Keratinocyte (primary cell): ENCODE measurements at regions not wholly inside any gene's neighbourhood (a gene's known extent, or its start where the extent isn't known, plus 50 kb on each side); places are given as distances from the start of the nearest gene placed in this dataset.

Experiments used
- DNase-seq: peaks from one replicate; pipeline ENCODE4 v3.0.0-alpha.2; 2011; ENCODE audit warnings: low read depth, missing footprints, low spot score
- FAIRE-seq: peaks from 2 replicates; lab custom pipeline; 2011; peaks lifted over from hg19 to GRCh38; lab: Jason Lieb, UNC
- H2AFZ ChIP-seq: 2 replicates; pipeline ENCODE4 v1.6.0; 2012; ENCODE audit warnings: low read length, control low read depth, inconsistent platforms; ENCODE audit not compliant: control insufficient read depth
- H3K27ac ChIP-seq: 2 replicates; pipeline ENCODE4 v1.5.1; 2011; ENCODE audit warnings: low read length; ENCODE audit not compliant: control insufficient read depth, insufficient read depth
- H3K27me3 ChIP-seq: 3 replicates; pipeline ENCODE4 v1.6.0; 2011; ENCODE audit warnings: low read length; ENCODE audit not compliant: control insufficient read depth, insufficient read depth; ENCODE audit errors: extremely low read depth
- H3K36me3 ChIP-seq, 2 experiments: 2 replicates in 1 of 2; 3 replicates in 1 of 2; pipeline ENCODE4 v1.5.1; 2011; ENCODE audit warnings: low read length in 2 of 2, mild to moderate bottlenecking in 1 of 2; ENCODE audit not compliant: control insufficient read depth in 2 of 2, insufficient read depth in 2 of 2; ENCODE audit errors: extremely low read depth in 1 of 2
- H3K4me1 ChIP-seq: 3 replicates; pipeline ENCODE4 v1.5.1; 2011; ENCODE audit warnings: low read length; ENCODE audit not compliant: control insufficient read depth, insufficient read depth; ENCODE audit errors: extremely low read depth
- H3K4me2 ChIP-seq: 3 replicates; pipeline ENCODE4 v1.6.0; 2011; ENCODE audit warnings: low read depth, low read length; ENCODE audit not compliant: control insufficient read depth, insufficient read depth; ENCODE audit errors: extremely low read depth
- H3K4me3 ChIP-seq, 3 experiments: fragments of 200-600 bp in 1 of 3; sonication (generic) in 1 of 3; 2 replicates in 2 of 3; 3 replicates in 1 of 3; pipeline ENCODE4 v1.5.1; 2011 to 2016; ENCODE audit warnings: low read length in 3 of 3, mild to moderate bottlenecking in 3 of 3, control low read depth in 2 of 3, inconsistent platforms in 1 of 3, low read depth in 1 of 3, mixed read lengths in 1 of 3, mixed run types in 1 of 3, moderate library complexity in 1 of 3; ENCODE audit not compliant: control insufficient read depth in 2 of 3, insufficient read depth in 2 of 3; ENCODE audit errors: extremely low read depth in 1 of 3
- H3K79me2 ChIP-seq: 2 replicates; pipeline ENCODE4 v1.6.0; 2012; ENCODE audit warnings: low read length; ENCODE audit not compliant: control insufficient read depth, insufficient read depth
- H3K9ac ChIP-seq: 3 replicates; pipeline ENCODE4 v1.6.0; 2011; ENCODE audit warnings: low read length; ENCODE audit not compliant: control insufficient read depth, insufficient read depth; ENCODE audit errors: extremely low read depth
- H3K9me1 ChIP-seq: 3 replicates; pipeline ENCODE4 v1.6.0; 2011; ENCODE audit warnings: low read length; ENCODE audit not compliant: control insufficient read depth, insufficient read depth; ENCODE audit errors: extremely low read depth
- H3K9me3 ChIP-seq: 2 replicates; pipeline ENCODE4 v1.5.1; 2012; ENCODE audit warnings: low read depth, low read length; ENCODE audit not compliant: control insufficient read depth
- H4K20me1 ChIP-seq: 3 replicates; pipeline ENCODE4 v1.6.0; 2011; ENCODE audit warnings: low read length; ENCODE audit not compliant: control insufficient read depth, insufficient read depth; ENCODE audit errors: extremely low read depth
- EZH2 ChIP-seq: IDR thresholded peaks from one replicate; pipeline ENCODE4 v1.6.1; 2012; ENCODE audit warnings: inconsistent platforms, mild to moderate bottlenecking, low read length, moderate library complexity
- dilution Hi-C: fragments of 300-500 bp; cut with MboI; formaldehyde crosslinking; loops from one replicate; pipeline ENCODE4 v1.7.0; 2020; ENCODE audit warnings: low sequenced_read_pairs; ENCODE audit not compliant: extremely low pct_ligation_motif_present
- TF ChIP-seq, protein P1 (sequence below), 3 experiments: IDR thresholded peaks in 1 of 3; conservative IDR thresholded peaks in 1 of 3; optimal IDR thresholded peaks in 1 of 3; 2 replicates in 2 of 3; 3 replicates in 1 of 3; pipeline versions ENCODE3 to v1.5.1; 2011; ENCODE audit warnings: low read length in 3 of 3, mild to moderate bottlenecking in 3 of 3, moderate library complexity in 2 of 3, control low read depth in 1 of 3, inconsistent platforms in 1 of 3; ENCODE audit not compliant: insufficient read depth in 2 of 3; ENCODE audit errors: extremely low read depth in 1 of 3

DNA sequence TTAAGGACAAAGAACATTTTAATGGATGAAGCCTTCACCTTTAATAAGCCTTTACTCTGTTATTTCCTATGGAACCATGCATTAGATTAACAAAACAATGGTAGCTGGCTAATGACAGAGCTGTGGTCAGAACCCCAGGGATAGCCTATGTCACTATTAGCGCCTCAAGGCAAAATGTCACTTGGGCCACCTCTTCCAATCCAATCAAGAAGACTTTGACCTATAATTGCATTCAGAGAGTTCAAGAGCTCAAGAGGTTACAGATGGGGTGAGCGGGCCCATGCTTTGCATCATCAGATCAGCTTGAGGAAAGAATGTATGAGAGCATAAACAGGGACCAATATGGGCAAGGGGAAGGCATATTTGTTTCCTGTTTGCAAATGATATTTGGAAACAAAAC, 425.1 kb downstream of the ARHGEF28 start:
- dilution Hi-C loops = no loop called here
- no peak overlapping the region for H3K27ac ChIP-seq
- TF ChIP-seq, protein P1, sequence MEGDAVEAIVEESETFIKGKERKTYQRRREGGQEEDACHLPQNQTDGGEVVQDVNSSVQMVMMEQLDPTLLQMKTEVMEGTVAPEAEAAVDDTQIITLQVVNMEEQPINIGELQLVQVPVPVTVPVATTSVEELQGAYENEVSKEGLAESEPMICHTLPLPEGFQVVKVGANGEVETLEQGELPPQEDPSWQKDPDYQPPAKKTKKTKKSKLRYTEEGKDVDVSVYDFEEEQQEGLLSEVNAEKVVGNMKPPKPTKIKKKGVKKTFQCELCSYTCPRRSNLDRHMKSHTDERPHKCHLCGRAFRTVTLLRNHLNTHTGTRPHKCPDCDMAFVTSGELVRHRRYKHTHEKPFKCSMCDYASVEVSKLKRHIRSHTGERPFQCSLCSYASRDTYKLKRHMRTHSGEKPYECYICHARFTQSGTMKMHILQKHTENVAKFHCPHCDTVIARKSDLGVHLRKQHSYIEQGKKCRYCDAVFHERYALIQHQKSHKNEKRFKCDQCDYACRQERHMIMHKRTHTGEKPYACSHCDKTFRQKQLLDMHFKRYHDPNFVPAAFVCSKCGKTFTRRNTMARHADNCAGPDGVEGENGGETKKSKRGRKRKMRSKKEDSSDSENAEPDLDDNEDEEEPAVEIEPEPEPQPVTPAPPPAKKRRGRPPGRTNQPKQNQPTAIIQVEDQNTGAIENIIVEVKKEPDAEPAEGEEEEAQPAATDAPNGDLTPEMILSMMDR (optimal IDR thresholded peaks at IDR 0.05 in 1 of 3, IDR thresholded peaks at IDR 0.05 in 1 of 3, conservative IDR thresholded peaks at IDR 0.05 in 1 of 3; ENCODE audit: extremely low read depth in 1 of 3, insufficient read depth in 2 of 3, low read length in 3 of 3) = no peak
- no peak for TF ChIP-seq EZH2
- no peaks in the 10 kb centered on the region for H4K20me1 ChIP-seq
- peaks cover 10% of the 10 kb centered on the region for H3K4me1 ChIP-seq
- no peaks in the 10 kb centered on the region for H3K36me3 ChIP-seq
- no peak overlapping the region for H2AFZ ChIP-seq
- FAIRE-seq (no peak), DNase-seq (no peak)
- no peaks in the 10 kb centered on the region for H3K9me1 ChIP-seq
- H3K79me2 ChIP-seq = no peaks in the 10 kb centered on the region
- H3K4me2 ChIP-seq = no peak overlapping the region
- no peak overlapping the region for H3K4me3 ChIP-seq
- no peaks in the 10 kb centered on the region for H3K27me3 ChIP-seq
- H3K9me3 ChIP-seq = no peaks in the 10 kb centered on the region
- no peak overlapping the region for H3K9ac ChIP-seq

DNA sequence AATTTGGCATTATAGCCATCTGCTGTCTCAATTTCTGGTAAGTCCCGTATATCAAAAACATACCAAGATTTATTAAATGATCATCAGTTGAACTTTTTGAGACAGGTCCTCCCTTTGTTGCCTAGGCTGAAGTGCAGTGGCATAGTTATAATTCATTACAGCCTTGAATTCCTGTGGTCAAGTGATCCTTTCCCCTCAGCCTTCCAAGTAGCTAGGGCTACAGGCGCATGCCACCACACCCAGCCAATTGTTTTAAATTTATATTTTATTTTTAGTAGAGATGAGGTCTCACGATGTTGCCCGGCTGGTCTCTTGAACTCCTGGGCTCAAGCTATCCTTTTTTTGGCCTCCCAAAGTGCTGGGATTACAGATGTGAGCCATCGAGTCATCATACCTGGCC, 418.9 kb downstream of the ARHGEF28 start:
- H3K27me3 ChIP-seq = no peaks in the 10 kb centered on the region
- TF ChIP-seq, protein P1 (optimal IDR thresholded peaks at IDR 0.05 in 1 of 3, IDR thresholded peaks at IDR 0.05 in 1 of 3, conservative IDR thresholded peaks at IDR 0.05 in 1 of 3; ENCODE audit: extremely low read depth in 1 of 3, insufficient read depth in 2 of 3, low read length in 3 of 3) = no peak
- TF ChIP-seq EZH2 = no peak
- H3K4me3 ChIP-seq = no peak overlapping the region
- no peak overlapping the region for H3K27ac ChIP-seq
- H3K9ac ChIP-seq = no peak overlapping the region
- no peak overlapping the region for H3K4me2 ChIP-seq
- H3K36me3 ChIP-seq = no peaks in the 10 kb centered on the region
- H4K20me1 ChIP-seq = no peaks in the 10 kb centered on the region
- no peaks in the 10 kb centered on the region for H3K79me2 ChIP-seq
- peaks cover 31% of the 10 kb centered on the region for H3K4me1 ChIP-seq
- dilution Hi-C loops = no loop called here
- no peaks in the 10 kb centered on the region for H3K9me1 ChIP-seq
- DNase-seq (no peak), FAIRE-seq (no peak)
- no peak overlapping the region for H2AFZ ChIP-seq
- H3K9me3 ChIP-seq = no peaks in the 10 kb centered on the region
